A673 (cell line): ENCODE measurements at regions not wholly inside any gene's neighbourhood (a gene's known extent, or its start where the extent isn't known, plus 50 kb on each side); places are given as distances from the start of the nearest gene placed in this dataset.

ENCODE experiments used
- BruUV-seq: library from RNA; stranded (reverse); fragments of 400-500 nt; replicated peaks from 2 replicates; lab custom pipeline; 2021; lab: Mats Ljungman, UMichigan
- CTCF ChIA-PET: fragments of 300-600 bp; sonication (Branson Sonifier 250); formaldehyde crosslinking; loops from one replicate; lab custom pipeline; 2022; ENCODE audit warnings: antibody characterized with exemption; lab: Charles Lee
- POLR2A ChIA-PET: fragments of 300-600 bp; sonication (Branson Sonifier 250); formaldehyde crosslinking; loops from one replicate; lab custom pipeline; 2022; ENCODE audit warnings: antibody characterized with exemption; ENCODE audit not compliant: low non-redundant PET; lab: Charles Lee
- DNase-seq: peaks from one replicate; pipeline ENCODE4 v3.0.0-alpha.2; 2015; ENCODE audit warnings: low spot score
- H3K27ac ChIP-seq: fragments of 200-600 bp; sonication (generic); 2 replicates; pipeline ENCODE4 v1.5.1; 2016; ENCODE audit warnings: mixed run types, low read depth, mild to moderate bottlenecking, mixed read lengths, antibody characterized with exemption, low read length; ENCODE audit not compliant: poor library complexity, severe bottlenecking
- H3K27me3 ChIP-seq: fragments of 200-600 bp; sonication (generic); replicated peaks from 2 replicates; pipeline ENCODE4 v1.6.1; 2017; ENCODE audit warnings: mixed run types, low read depth, mild to moderate bottlenecking, mixed read lengths, antibody characterized with exemption, low read length; ENCODE audit not compliant: insufficient read depth, poor library complexity
- H3K36me3 ChIP-seq: fragments of 200-600 bp; sonication (generic); 2 replicates; pipeline ENCODE4 v1.6.1; 2016; ENCODE audit warnings: mixed run types, mild to moderate bottlenecking, mixed read lengths, antibody characterized with exemption, low read length; ENCODE audit not compliant: insufficient read depth, poor library complexity, severe bottlenecking
- H3K4me1 ChIP-seq: fragments of 200-600 bp; sonication (generic); 2 replicates; pipeline ENCODE4 v1.6.1; 2017; ENCODE audit warnings: mixed run types, mild to moderate bottlenecking, mixed read lengths, antibody characterized with exemption, low read length; ENCODE audit not compliant: insufficient read depth, poor library complexity, severe bottlenecking
- H3K4me3 ChIP-seq: fragments of 200-600 bp; sonication (generic); 2 replicates; pipeline ENCODE4 v1.5.1; 2016; ENCODE audit warnings: low read depth, mixed run types, mild to moderate bottlenecking, mixed read lengths, low read length; ENCODE audit not compliant: poor library complexity, severe bottlenecking
- H3K9me3 ChIP-seq: fragments of 200-600 bp; sonication (generic); 2 replicates; pipeline ENCODE4 v1.6.1; 2016; ENCODE audit warnings: mixed run types, low read depth, mild to moderate bottlenecking, mixed read lengths, antibody characterized with exemption, low read length; ENCODE audit not compliant: poor library complexity, severe bottlenecking
- EZH2 ChIP-seq: fragments of 200-600 bp; sonication (generic); IDR thresholded peaks from 2 replicates; pipeline ENCODE4 v1.6.1; 2017; ENCODE audit warnings: borderline replicate concordance, low read depth, mild to moderate bottlenecking, mixed read lengths, antibody characterized with exemption, low read length; ENCODE audit not compliant: poor library complexity, severe bottlenecking
- intact Hi-C: fragments of 100-400 bp; cut with micrococcal nuclease; formaldehyde crosslinking; loops from one replicate; pipeline ENCODE4 v1.10.0; 2022; ENCODE audit not compliant: unreplicated experiment
- TF ChIP-seq, protein P1 (sequence below): fragments of 300-800, 200-600 bp; sonication (generic); conservative IDR thresholded peaks from 2 replicates; pipeline ENCODE4 v1.5.1; 2017; ENCODE audit warnings: low read depth, mild to moderate bottlenecking, antibody characterized with exemption, low read length, moderate library complexity, mixed read lengths

DNA sequence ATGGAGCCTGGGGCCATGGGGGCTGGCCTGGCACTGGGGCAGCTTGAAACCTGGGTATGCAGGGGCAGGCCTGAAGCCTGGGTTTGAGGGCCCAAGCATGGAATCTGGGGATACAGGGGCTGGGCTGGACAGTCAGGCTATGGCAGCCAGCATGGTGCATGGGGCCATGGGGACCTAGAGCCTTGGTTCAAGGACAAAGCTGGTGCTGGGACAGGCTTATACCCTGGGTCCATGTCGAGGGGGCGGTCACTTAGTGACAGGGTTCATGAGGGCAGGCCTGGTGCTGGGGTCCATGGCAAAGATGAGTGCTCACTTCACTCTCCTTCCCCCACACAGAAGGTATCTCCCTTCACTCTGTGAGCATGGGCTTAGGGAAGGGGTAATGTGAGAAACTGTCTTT lies 116.2 kb downstream of the BBS10 start:
- Histone ChIP-seq H3K27ac (no peak overlapping the region), H3K9me3 (no peaks in the 10 kb centered on the region), H3K4me3 (no peak overlapping the region), H3K4me1 (no peaks in the 10 kb centered on the region), H3K27me3 (no peaks in the 10 kb centered on the region), H3K36me3 (no peaks in the 10 kb centered on the region)
- DNase-seq = no peak
- TF ChIP-seq, protein P1, sequence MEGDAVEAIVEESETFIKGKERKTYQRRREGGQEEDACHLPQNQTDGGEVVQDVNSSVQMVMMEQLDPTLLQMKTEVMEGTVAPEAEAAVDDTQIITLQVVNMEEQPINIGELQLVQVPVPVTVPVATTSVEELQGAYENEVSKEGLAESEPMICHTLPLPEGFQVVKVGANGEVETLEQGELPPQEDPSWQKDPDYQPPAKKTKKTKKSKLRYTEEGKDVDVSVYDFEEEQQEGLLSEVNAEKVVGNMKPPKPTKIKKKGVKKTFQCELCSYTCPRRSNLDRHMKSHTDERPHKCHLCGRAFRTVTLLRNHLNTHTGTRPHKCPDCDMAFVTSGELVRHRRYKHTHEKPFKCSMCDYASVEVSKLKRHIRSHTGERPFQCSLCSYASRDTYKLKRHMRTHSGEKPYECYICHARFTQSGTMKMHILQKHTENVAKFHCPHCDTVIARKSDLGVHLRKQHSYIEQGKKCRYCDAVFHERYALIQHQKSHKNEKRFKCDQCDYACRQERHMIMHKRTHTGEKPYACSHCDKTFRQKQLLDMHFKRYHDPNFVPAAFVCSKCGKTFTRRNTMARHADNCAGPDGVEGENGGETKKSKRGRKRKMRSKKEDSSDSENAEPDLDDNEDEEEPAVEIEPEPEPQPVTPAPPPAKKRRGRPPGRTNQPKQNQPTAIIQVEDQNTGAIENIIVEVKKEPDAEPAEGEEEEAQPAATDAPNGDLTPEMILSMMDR = no peak
- ChIA-PET POLR2A (no interaction called here), CTCF (no interaction called here)
- intact Hi-C loops = no loop called here
- BruUV-seq = no TSS peak

DNA sequence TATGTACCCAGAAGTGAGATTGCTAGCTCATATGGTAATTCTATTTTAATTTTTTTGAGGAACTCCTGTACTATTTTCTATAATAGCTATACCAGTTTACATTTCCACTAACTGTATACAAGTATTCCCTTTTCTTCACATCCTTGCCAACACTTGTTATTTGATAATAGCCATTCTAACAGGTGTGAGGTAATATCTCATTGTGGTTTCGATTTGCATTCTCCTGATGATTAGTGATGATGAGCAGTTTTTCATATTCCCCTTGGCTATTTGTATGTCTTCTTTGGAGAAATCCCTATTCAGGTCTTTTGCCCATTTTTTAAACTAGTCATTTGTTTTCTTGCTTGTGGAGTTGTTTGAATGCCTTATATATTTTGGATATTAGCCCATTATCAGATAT lies 121.3 kb downstream of the BBS10 start:
- intact Hi-C loops = no loop called here
- TF ChIP-seq, protein P1 = no peak
- no peak for TF ChIP-seq EZH2
- Histone ChIP-seq H3K27me3 (no peaks in the 10 kb centered on the region), H3K27ac (no peak overlapping the region), H3K36me3 (no peaks in the 10 kb centered on the region), H3K9me3 (no peaks in the 10 kb centered on the region), H3K4me3 (no peak overlapping the region), H3K4me1 (no peaks in the 10 kb centered on the region)
- ChIA-PET CTCF (no interaction called here), POLR2A (no interaction called here)
- no TSS peak for BruUV-seq
- DNase-seq = no peak

DNA sequence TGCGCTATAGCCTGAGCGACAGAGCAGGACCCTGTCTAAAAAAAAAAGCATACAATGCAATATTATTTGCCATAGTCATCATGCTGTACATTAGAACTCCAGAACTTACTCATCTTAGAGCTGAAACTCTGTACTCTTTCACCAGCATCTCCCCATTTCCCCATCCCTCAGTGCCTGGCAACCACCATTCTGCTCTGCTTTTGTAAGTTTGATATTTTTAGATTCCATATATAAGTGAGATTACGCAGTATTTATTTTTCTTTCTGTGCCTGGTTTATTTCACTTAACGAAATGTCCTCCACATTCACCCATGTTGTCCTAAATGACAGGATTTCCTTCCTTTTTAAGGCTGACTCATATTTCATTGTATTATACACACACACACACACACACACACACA lies 121.8 kb downstream of the BBS10 start:
- Histone ChIP-seq H3K9me3 (no peaks in the 10 kb centered on the region), H3K27me3 (no peaks in the 10 kb centered on the region), H3K4me1 (no peaks in the 10 kb centered on the region), H3K27ac (no peak overlapping the region), H3K36me3 (no peaks in the 10 kb centered on the region), H3K4me3 (no peak overlapping the region)
- intact Hi-C loops = no loop called here
- TF ChIP-seq, protein P1 = no peak
- TF ChIP-seq EZH2 = no peak
- BruUV-seq = no TSS peak
- DNase-seq = peak; percentile 8
- POLR2A ChIA-PET = no interaction called here
- CTCF ChIA-PET = no interaction called here
